ENCODE measurements at regions not wholly inside any gene's neighbourhood (a gene's known extent, or its start where the extent isn't known, plus 50 kb on each side); places are given as distances from the start of the nearest gene placed in this dataset.

- no peak for DNase-seq (ENCODE audit: low spot score)
- TF ChIP-seq CTCF (IDR thresholded peaks at IDR 0.05; ENCODE audit: extremely low read depth, missing control alignments), result no peak
Measured at GRCh38 chr5:58138791-58139190, 321.1 kb downstream of the PLK2 start.

DNA sequence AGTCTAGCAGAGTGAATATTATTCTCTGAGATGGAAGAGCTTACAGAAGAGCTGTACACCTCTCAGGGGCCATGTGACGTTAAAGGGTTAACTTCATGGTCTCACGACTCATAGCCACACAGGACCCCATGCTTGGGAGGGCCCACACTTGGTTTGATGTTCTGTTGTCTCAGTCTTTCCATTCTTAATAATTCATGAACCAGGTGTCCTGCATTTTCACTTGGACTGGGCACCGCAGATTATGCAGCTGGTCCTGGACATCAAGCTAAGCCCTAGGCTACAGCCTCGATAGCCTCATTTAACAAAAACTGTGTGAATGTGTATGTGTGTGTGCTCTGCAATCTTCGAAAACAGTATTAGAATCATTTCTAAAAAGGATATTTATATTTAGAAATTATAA is 323.5 kb downstream of the PLK2 start:
- no peak for DNase-seq (ENCODE audit: low spot score)
- TF ChIP-seq CTCF (IDR thresholded peaks at IDR 0.05; ENCODE audit: extremely low read depth, missing control alignments), result no peak

GRCh38 chr5:58135571-58136335 is 324.1 kb downstream of the PLK2 start:
- no peak for TF ChIP-seq CTCF (IDR thresholded peaks at IDR 0.05; ENCODE audit: extremely low read depth, missing control alignments)
- no peak for DNase-seq (ENCODE audit: low spot score)

DNA sequence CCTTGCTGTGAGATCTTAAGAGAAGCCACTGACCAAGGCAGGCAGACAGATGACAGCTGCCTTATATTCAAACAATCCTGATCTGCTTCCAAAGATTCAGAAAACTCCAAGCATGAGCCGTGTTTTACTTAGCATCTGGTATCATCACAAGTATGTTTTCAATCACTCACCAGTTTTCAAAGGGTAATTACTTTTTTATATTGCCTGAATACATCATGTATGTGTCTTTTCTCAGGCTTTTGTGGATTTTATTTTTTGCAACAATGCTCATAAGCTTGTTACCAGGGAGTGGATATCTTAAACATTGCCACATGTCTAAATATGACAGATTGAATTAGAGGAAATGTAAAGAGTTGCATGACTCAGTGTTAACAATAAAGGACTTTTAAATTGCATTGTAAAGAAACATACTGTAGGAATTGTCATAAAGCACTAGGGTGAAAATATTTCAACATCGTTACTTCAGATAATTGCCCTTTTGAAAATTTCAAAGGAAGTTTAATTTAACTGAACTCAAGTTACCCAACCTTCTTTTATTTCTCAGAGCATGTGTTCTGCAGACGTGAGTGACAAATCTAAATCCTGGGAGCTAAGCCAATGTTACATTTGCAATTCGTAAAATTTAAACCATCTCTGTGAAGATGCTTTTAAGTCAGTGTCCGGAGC is 326.1 kb downstream of the PLK2 start:
- no peak for TF ChIP-seq CTCF (IDR thresholded peaks at IDR 0.05; ENCODE audit: extremely low read depth, missing control alignments)
- DNase-seq (ENCODE audit: low spot score), result no peak

DNA sequence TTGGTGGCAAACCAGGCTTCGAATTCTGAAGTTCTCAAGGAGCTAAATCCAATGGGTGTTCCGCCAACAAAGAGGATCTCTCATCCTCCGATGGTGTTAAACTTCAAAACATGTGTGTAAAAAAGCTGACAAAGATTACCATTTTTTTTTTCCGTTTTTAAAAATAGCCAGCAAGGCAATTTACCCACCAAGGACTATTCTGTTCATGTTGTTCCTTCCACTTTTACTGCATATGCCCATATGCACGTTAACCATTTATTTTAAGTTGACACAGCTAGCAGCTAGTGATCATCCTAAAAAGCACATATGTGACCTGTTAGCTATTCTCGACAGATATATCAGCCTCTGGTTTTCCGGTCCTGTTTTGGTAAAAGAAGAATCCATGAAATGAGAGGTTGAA is 326.7 kb downstream of the PLK2 start:
- TF ChIP-seq CTCF (IDR thresholded peaks at IDR 0.05; ENCODE audit: extremely low read depth, missing control alignments), result no peak
- no peak for DNase-seq (ENCODE audit: low spot score)

DNA sequence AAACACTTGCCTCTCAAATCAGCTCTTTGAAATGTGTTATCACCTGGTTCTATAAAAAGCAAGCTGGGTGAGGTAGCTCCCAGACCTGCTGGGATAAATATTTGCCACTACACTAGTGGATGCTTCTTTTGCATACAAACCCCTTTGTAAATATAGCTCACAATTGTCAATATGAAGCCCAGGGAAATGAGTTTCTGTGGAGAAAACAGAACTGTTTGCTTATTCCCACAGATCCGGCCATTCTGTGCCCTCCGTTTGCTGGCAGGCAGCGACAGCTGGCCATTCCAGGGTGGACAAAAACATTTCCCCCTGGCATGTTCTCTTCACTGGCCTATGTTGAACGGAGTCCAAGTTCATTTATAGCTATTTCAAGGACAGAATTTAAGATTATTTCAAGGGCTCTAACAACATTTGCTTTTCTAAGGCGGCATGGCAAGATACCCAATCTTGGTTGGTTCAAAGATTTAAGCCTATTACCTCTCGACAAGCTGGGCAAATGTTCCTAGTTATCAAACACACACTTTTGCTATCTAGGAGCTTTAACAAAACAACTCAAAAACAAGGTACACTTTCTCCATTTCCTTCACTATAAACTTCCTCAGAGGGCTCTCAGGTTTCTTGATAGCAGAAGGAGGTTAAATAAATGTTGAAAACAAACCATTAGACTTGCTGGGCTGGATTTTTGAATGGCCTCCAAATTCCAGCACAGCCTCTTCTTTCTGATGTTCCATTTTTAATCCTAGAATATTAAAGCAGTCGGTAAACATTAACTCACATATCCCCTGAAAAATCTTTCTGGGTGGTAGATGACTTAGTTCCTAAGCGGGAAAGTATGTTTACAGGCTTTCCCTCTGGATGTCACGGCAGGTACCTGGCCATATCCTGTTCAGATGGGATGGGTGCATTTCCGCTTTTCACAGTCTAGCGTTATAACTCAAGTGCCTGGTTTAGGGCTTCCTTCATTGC is 332.3 kb downstream of the PLK2 start:
- DNase-seq (ENCODE audit: low spot score), result no peak
- no peak for TF ChIP-seq CTCF (IDR thresholded peaks at IDR 0.05; ENCODE audit: extremely low read depth, missing control alignments)

All from GM20000 (cell line).